ENCODE measurements at regions not wholly inside any gene's neighbourhood (a gene's known extent, or its start where the extent isn't known, plus 50 kb on each side); places are given as distances from the start of the nearest gene placed in this dataset.

- Histone ChIP-seq H3K9me2 (replicated peaks; ENCODE audit: low read depth, low read length) (no peaks in the 10 kb centered on the region; the same call in 1 of the 2 replicates), H3F3A (ENCODE audit: low read depth) (no peaks in the 10 kb centered on the region), H3K36me3 (ENCODE audit: insufficient read depth, low read length) (no peaks in the 10 kb centered on the region), H3K9ac (ENCODE audit: low read depth, low read length, poor library complexity, severe bottlenecking) (no peak overlapping the region), H3K4me2 (ENCODE audit: low read depth, low read length, poor library complexity, severe bottlenecking) (no peak overlapping the region), H3K9me3 (ENCODE audit: insufficient read depth, low read depth, low read length) (no peaks in the 10 kb centered on the region), H3K4me3 (ENCODE audit: low read length, poor library complexity, severe bottlenecking) (no peak overlapping the region), H3K79me2 (ENCODE audit: insufficient read depth, low read length) (no peaks in the 10 kb centered on the region), H3K4me1 (ENCODE audit: insufficient read depth, low read length, poor library complexity, severe bottlenecking) (no peaks in the 10 kb centered on the region), H2AFZ (ENCODE audit: low read length) (no peak overlapping the region), H4K20me1 (ENCODE audit: insufficient read depth, low read length, poor library complexity, severe bottlenecking) (no peaks in the 10 kb centered on the region), H3K27me3 (ENCODE audit: insufficient read depth, low read length, poor library complexity, severe bottlenecking) (no peaks in the 10 kb centered on the region)
- no peak for TF ChIP-seq CTCF (conservative IDR thresholded peaks at IDR 0.05; ENCODE audit: low read length)
- TF ChIP-seq EZH2phosphoT487 (IDR thresholded peaks at IDR 0.05; ENCODE audit: borderline replicate concordance): no peak
Measured at GRCh38 chr20:39533858-39534257, 571.7 kb downstream of the DHX35 start.

GRCh38 chr20:39532205-39532604, 570.1 kb downstream of the DHX35 start:
- Histone ChIP-seq H3K4me3 (ENCODE audit: low read length, poor library complexity, severe bottlenecking) (no peak overlapping the region), H2AFZ (ENCODE audit: low read length) (no peak overlapping the region)
- no peak for TF ChIP-seq CTCF (conservative IDR thresholded peaks at IDR 0.05; ENCODE audit: low read length)
- no peak for TF ChIP-seq EZH2phosphoT487 (IDR thresholded peaks at IDR 0.05; ENCODE audit: borderline replicate concordance)

DNA sequence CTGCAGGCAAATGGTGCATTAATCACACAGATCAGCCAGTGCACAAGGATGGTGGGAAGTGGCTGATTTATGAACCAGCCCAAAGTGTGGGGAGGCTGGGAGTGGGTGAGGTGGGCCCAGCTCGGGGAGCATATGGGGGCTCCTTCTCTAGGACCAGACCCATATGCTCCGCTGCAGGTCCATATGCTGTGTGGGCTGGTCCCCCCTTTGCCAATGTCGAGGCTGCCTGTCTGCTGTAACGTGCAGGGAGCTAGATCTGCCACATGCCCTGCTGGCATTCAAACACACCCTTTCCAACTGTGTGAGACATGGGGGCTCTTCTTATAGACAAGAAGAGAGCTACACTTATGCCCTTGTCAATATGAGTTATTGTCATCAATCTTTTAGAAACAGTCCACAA, 566.3 kb downstream of the DHX35 start:
- Histone ChIP-seq H3K4me1 (ENCODE audit: insufficient read depth, low read length, poor library complexity, severe bottlenecking) (no peaks in the 10 kb centered on the region), H3K9ac (ENCODE audit: low read depth, low read length, poor library complexity, severe bottlenecking) (no peak overlapping the region), H3K9me2 (replicated peaks; ENCODE audit: low read depth, low read length) (no peaks in the 10 kb centered on the region), H3K4me2 (ENCODE audit: low read depth, low read length, poor library complexity, severe bottlenecking) (no peak overlapping the region), H4K20me1 (ENCODE audit: insufficient read depth, low read length, poor library complexity, severe bottlenecking) (no peaks in the 10 kb centered on the region), H2AFZ (ENCODE audit: low read length) (no peak overlapping the region), H3K79me2 (ENCODE audit: insufficient read depth, low read length) (no peaks in the 10 kb centered on the region), H3K4me3 (ENCODE audit: low read length, poor library complexity, severe bottlenecking) (no peak overlapping the region), H3K36me3 (ENCODE audit: insufficient read depth, low read length) (no peaks in the 10 kb centered on the region), H3F3A (ENCODE audit: low read depth) (no peaks in the 10 kb centered on the region), H3K27me3 (ENCODE audit: insufficient read depth, low read length, poor library complexity, severe bottlenecking) (no peaks in the 10 kb centered on the region), H3K9me3 (ENCODE audit: insufficient read depth, low read depth, low read length) (no peaks in the 10 kb centered on the region)
- TF ChIP-seq EZH2phosphoT487 (IDR thresholded peaks at IDR 0.05; ENCODE audit: borderline replicate concordance): no peak
- TF ChIP-seq CTCF (conservative IDR thresholded peaks at IDR 0.05; ENCODE audit: low read length): no peak

More at GRCh38 chr20:39532205-39532604, 570.1 kb downstream of the DHX35 start:
- no peaks in the 10 kb centered on the region for H3F3A ChIP-seq (ENCODE audit: low read depth)
- H3K9ac ChIP-seq (ENCODE audit: low read depth, low read length, poor library complexity, severe bottlenecking): no peak overlapping the region
- H3K4me2 ChIP-seq (ENCODE audit: low read depth, low read length, poor library complexity, severe bottlenecking): no peak overlapping the region
- H3K27me3 ChIP-seq (ENCODE audit: insufficient read depth, low read length, poor library complexity, severe bottlenecking): no peaks in the 10 kb centered on the region
- H3K9me3 ChIP-seq (ENCODE audit: insufficient read depth, low read depth, low read length): no peaks in the 10 kb centered on the region
- H3K4me1 ChIP-seq (ENCODE audit: insufficient read depth, low read length, poor library complexity, severe bottlenecking): no peaks in the 10 kb centered on the region
- no peaks in the 10 kb centered on the region; the same call in 1 of the 2 replicates for H3K9me2 ChIP-seq (replicated peaks; ENCODE audit: low read depth, low read length)
- H4K20me1 ChIP-seq (ENCODE audit: insufficient read depth, low read length, poor library complexity, severe bottlenecking): no peaks in the 10 kb centered on the region
- H3K36me3 ChIP-seq (ENCODE audit: insufficient read depth, low read length): no peaks in the 10 kb centered on the region
- no peaks in the 10 kb centered on the region for H3K79me2 ChIP-seq (ENCODE audit: insufficient read depth, low read length)
